Ishikawa (cell line): ENCODE measurements at regions not wholly inside any gene's neighbourhood (a gene's known extent, or its start where the extent isn't known, plus 50 kb on each side); places are given as distances from the start of the nearest gene placed in this dataset.

Experiments
- CREB1 ChIP-seq: IDR thresholded peaks from 2 replicates; pipeline ENCODE4 v1.6.1; 2012; ENCODE audit warnings: low read depth
- EP300 ChIP-seq: IDR thresholded peaks from 2 replicates; pipeline ENCODE4 v1.6.1; 2012; ENCODE audit warnings: borderline replicate concordance
- RAD21 ChIP-seq: IDR thresholded peaks from 2 replicates; pipeline ENCODE4 v1.6.1; 2012; ENCODE audit warnings: low read depth
- TAF1 ChIP-seq: IDR thresholded peaks from 2 replicates; pipeline ENCODE4 v1.6.1; 2012; ENCODE audit warnings: low read depth, mild to moderate bottlenecking
- TCF12 ChIP-seq: IDR thresholded peaks from 2 replicates; pipeline ENCODE4 v1.6.1; 2012; ENCODE audit warnings: low read depth

- TF ChIP-seq TAF1 (no peak), EP300 (no peak), RAD21 (no peak), TCF12 (no peak), CREB1 (no peak)
Measured at GRCh38 chr10:106033065-106033464, 1131.4 kb downstream of the SORCS1 start.
